HEK293 (cell line): ENCODE measurements at regions not wholly inside any gene's neighbourhood (a gene's known extent, or its start where the extent isn't known, plus 50 kb on each side); places are given as distances from the start of the nearest gene placed in this dataset.

ENCODE experiments used
- CTCF ChIA-PET: fragments of 350-600 bp; formaldehyde crosslinking; extraction: SDS; loops from one replicate; lab custom pipeline; 2021; ENCODE audit warnings: antibody characterized with exemption; lab: Yijun Ruan, JAX
- POLR2A ChIA-PET: fragments of 300-600 bp; formaldehyde crosslinking; extraction: SDS; loops from one replicate; lab custom pipeline; 2020; ENCODE audit warnings: antibody characterized with exemption, inconsistent platforms; lab: Yijun Ruan, JAX
- H3K27ac ChIP-seq: fragments of 200-500 bp; sonication (Bioruptor generic); 2 replicates; pipeline ENCODE4 v1.5.1; 2014; ENCODE audit warnings: low read depth, low read length, control low read depth, inconsistent platforms; ENCODE audit errors: extremely low read depth
- H3K36me3 ChIP-seq, 2 experiments: fragments of 200-500 bp in 1 of 2; sonication (Bioruptor generic) in 1 of 2; 1 replicate in 1 of 2; 2 replicates in 1 of 2; pipeline ENCODE4 v1.5.1; 2014 to 2017; ENCODE audit warnings: inconsistent platforms in 2 of 2, low read length in 2 of 2; ENCODE audit not compliant: control insufficient read depth in 2 of 2, insufficient read depth in 1 of 2
- H3K4me1 ChIP-seq: fragments of 200-500 bp; sonication (Bioruptor generic); 2 replicates; pipeline ENCODE4 v1.5.1; 2014; ENCODE audit warnings: mild to moderate bottlenecking, low read length, inconsistent platforms; ENCODE audit not compliant: control insufficient read depth, insufficient read depth
- H3K4me3 ChIP-seq: 2 replicates; pipeline ENCODE4 v1.5.1; 2011; ENCODE audit warnings: low read depth, mild to moderate bottlenecking, control low read depth, low read length, moderate library complexity
- H3K9me3 ChIP-seq: fragments of 200-500 bp; sonication (Bioruptor generic); 2 replicates; pipeline ENCODE4 v1.5.1; 2014; ENCODE audit warnings: low read depth, low read length, inconsistent platforms; ENCODE audit not compliant: control insufficient read depth, insufficient read depth
- MYNN ChIP-seq: fragments of 450-650 bp; formaldehyde crosslinking; IDR thresholded peaks from 2 replicates; pipeline ENCODE4 v1.5.1; 2016; ENCODE audit warnings: missing biosample characterization, missing genetic modification characterization, borderline replicate concordance
- MZF1 ChIP-seq: fragments of 450-650 bp; formaldehyde crosslinking; IDR thresholded peaks from 2 replicates; pipeline ENCODE4 v1.5.1; 2017; ENCODE audit warnings: missing biosample characterization, missing genetic modification characterization, borderline replicate concordance
- PRDM2 ChIP-seq: fragments of 450-650 bp; formaldehyde crosslinking; IDR thresholded peaks from 2 replicates; pipeline ENCODE4 v1.5.1; 2016; ENCODE audit warnings: missing biosample characterization, missing genetic modification characterization, borderline replicate concordance
- SCRT2 ChIP-seq: fragments of 450-650 bp; formaldehyde crosslinking; IDR thresholded peaks from 2 replicates; pipeline ENCODE4 v1.5.1; 2016; ENCODE audit warnings: missing biosample characterization, missing genetic modification characterization
- TCF7L2 ChIP-seq: IDR thresholded peaks from 2 replicates; pipeline ENCODE4 v1.6.1; 2011; ENCODE audit warnings: low read depth, mild to moderate bottlenecking, inconsistent platforms, low read length, moderate library complexity, borderline replicate concordance
- TRIM28 ChIP-seq: IDR thresholded peaks from 2 replicates; pipeline ENCODE4 v1.6.1; 2011; ENCODE audit warnings: low read length, control low read depth, borderline replicate concordance
- ZBTB10 ChIP-seq: fragments of 450-650 bp; formaldehyde crosslinking; IDR thresholded peaks from 2 replicates; pipeline ENCODE4 v1.5.1; 2016; ENCODE audit warnings: missing biosample characterization, missing genetic modification characterization
- ZBTB21 ChIP-seq: fragments of 450-650 bp; formaldehyde crosslinking; IDR thresholded peaks from 2 replicates; pipeline ENCODE4 v1.5.1; 2017; ENCODE audit warnings: missing biosample characterization, missing genetic modification characterization
- ZBTB6 ChIP-seq: fragments of 450-650 bp; formaldehyde crosslinking; IDR thresholded peaks from 2 replicates; pipeline ENCODE4 v1.5.1; 2017; ENCODE audit warnings: missing biosample characterization, missing genetic modification characterization
- ZEB2 ChIP-seq: fragments of 450-650 bp; formaldehyde crosslinking; IDR thresholded peaks from 2 replicates; pipeline ENCODE4 v1.5.1; 2016; ENCODE audit warnings: missing biosample characterization, missing genetic modification characterization
- ZNF10 ChIP-seq: fragments of 450-650 bp; formaldehyde crosslinking; IDR thresholded peaks from 2 replicates; pipeline ENCODE4 v1.5.1; 2017; ENCODE audit warnings: missing biosample characterization, missing genetic modification characterization
- ZNF112 ChIP-seq: fragments of 450-650 bp; formaldehyde crosslinking; IDR thresholded peaks from 2 replicates; pipeline ENCODE4 v1.5.0; 2017; ENCODE audit warnings: missing biosample characterization, missing genetic modification characterization
- ZNF280C ChIP-seq: fragments of 450-650 bp; formaldehyde crosslinking; IDR thresholded peaks from 2 replicates; pipeline ENCODE4 v1.5.1; 2016; ENCODE audit warnings: missing biosample characterization, missing genetic modification characterization
- ZNF624 ChIP-seq: fragments of 450-650 bp; formaldehyde crosslinking; IDR thresholded peaks from 2 replicates; pipeline ENCODE4 v1.5.1; 2017; ENCODE audit warnings: missing biosample characterization, missing genetic modification characterization
- ZNF658 ChIP-seq: fragments of 450-650 bp; formaldehyde crosslinking; IDR thresholded peaks from 2 replicates; pipeline ENCODE4; 2016; ENCODE audit warnings: missing biosample characterization, missing genetic modification characterization
- ZNF692 ChIP-seq: fragments of 450-650 bp; formaldehyde crosslinking; IDR thresholded peaks from 2 replicates; pipeline ENCODE4 v1.5.1; 2016; ENCODE audit warnings: missing biosample characterization, missing genetic modification characterization
- ZNF768 ChIP-seq: fragments of 450-650 bp; formaldehyde crosslinking; IDR thresholded peaks from 2 replicates; pipeline ENCODE4 v1.5.1; 2018; ENCODE audit warnings: missing biosample characterization, mild to moderate bottlenecking, missing genetic modification characterization

- TF ChIP-seq ZBTB10 (tag by site-specific recombination), result no peak
- TF ChIP-seq ZBTB21 (tag by site-specific recombination), result no peak
- TF ChIP-seq ZNF658, result no peak
- TF ChIP-seq ZBTB6 (tag by site-specific recombination), result no peak
- no peak for TF ChIP-seq ZNF768
- no peak for TF ChIP-seq TCF7L2
- no peak for TF ChIP-seq TRIM28
- no peak for TF ChIP-seq MYNN
- no peak for TF ChIP-seq ZNF280C (tag by site-specific recombination)
These were observed 281.6 kb upstream of the MGAT5 start (continued) for GRCh38 chr2:133972297-133972696.

GRCh38 chr2:133972786-133973185 is 281.1 kb upstream of the MGAT5 start:
- Histone ChIP-seq H3K4me3 (no peak overlapping the region), H3K4me1 (no peaks in the 10 kb centered on the region), H3K27ac (no peak overlapping the region), H3K36me3 (no peaks in the 10 kb centered on the region), H3K9me3 (no peaks in the 10 kb centered on the region)
- ChIA-PET CTCF (no interaction called here), POLR2A (no interaction called here)
- TF ChIP-seq ZNF624 (tag by site-specific recombination) (no peak), SCRT2 (no peak), MZF1 (tag by site-specific recombination) (no peak), ZNF768 (no peak), ZNF692 (tag by site-specific recombination) (no peak), ZBTB10 (tag by site-specific recombination) (no peak), ZNF280C (tag by site-specific recombination) (no peak), ZNF112 (tag by site-specific recombination) (no peak), ZNF10 (tag by site-specific recombination) (no peak), ZEB2 (tag by site-specific recombination) (no peak), PRDM2 (tag by site-specific recombination) (no peak)
